HepG2 (cell line): ENCODE measurements at regions not wholly inside any gene's neighbourhood (a gene's known extent, or its start where the extent isn't known, plus 50 kb on each side); places are given as distances from the start of the nearest gene placed in this dataset.

Source experiments
- FOXJ3 ChIP-seq: sonication (generic); formaldehyde crosslinking; IDR thresholded peaks from 2 replicates; pipeline ENCODE4 v1.4.0; 2020; ENCODE audit warnings: missing genetic modification reagents, mild to moderate bottlenecking, borderline replicate concordance
- GTF3A ChIP-seq: sonication (generic); formaldehyde crosslinking; conservative IDR thresholded peaks from 2 replicates; pipeline ENCODE4 v1.4.0; 2020; ENCODE audit warnings: mild to moderate bottlenecking, missing genetic modification reagents
- HMG20A ChIP-seq: IDR thresholded peaks from 2 replicates; pipeline ENCODE4 v1.6.1; 2016; ENCODE audit warnings: borderline replicate concordance
- MLLT10 ChIP-seq: sonication (generic); formaldehyde crosslinking; IDR thresholded peaks from 2 replicates; pipeline ENCODE4 v1.4.0; 2020; ENCODE audit warnings: missing genetic modification reagents
- POGZ ChIP-seq: sonication (generic); formaldehyde crosslinking; IDR thresholded peaks from 2 replicates; pipeline ENCODE4 v1.4.0; 2020; ENCODE audit warnings: mild to moderate bottlenecking, missing genetic modification reagents
- PPARG ChIP-seq: conservative IDR thresholded peaks from 2 replicates; pipeline ENCODE4 v1.6.1; 2016; ENCODE audit warnings: missing biosample characterization, missing genetic modification reagents
- RBM22 ChIP-seq: fragments of 200-400 bp; formaldehyde crosslinking; optimal IDR thresholded peaks from 2 replicates; pipeline ENCODE3; 2017; ENCODE audit warnings: mild to moderate bottlenecking, low read length, moderate library complexity
- SAFB2 ChIP-seq: sonication (generic); formaldehyde crosslinking; IDR thresholded peaks from 2 replicates; pipeline ENCODE4 v1.5.1; 2020; ENCODE audit warnings: missing genetic modification reagents, low read depth, mild to moderate bottlenecking, borderline replicate concordance
- SYNCRIP ChIP-seq: fragments of 200-400 bp; formaldehyde crosslinking; IDR thresholded peaks from 2 replicates; pipeline ENCODE4 v1.6.1; 2018; ENCODE audit warnings: mild to moderate bottlenecking, low read depth, low read length; ENCODE audit not compliant: insufficient read depth
- TP53 ChIP-seq: sonication (generic); formaldehyde crosslinking; conservative IDR thresholded peaks from 2 replicates; pipeline ENCODE4 v1.4.0; 2020; ENCODE audit warnings: missing genetic modification reagents
- ZNF232 ChIP-seq: sonication (generic); formaldehyde crosslinking; IDR thresholded peaks from 2 replicates; pipeline ENCODE4 v1.4.0; 2020; ENCODE audit warnings: missing genetic modification reagents, borderline replicate concordance
- ZNF260 ChIP-seq: sonication (generic); formaldehyde crosslinking; IDR thresholded peaks from 2 replicates; pipeline ENCODE4 v1.4.0; 2020; ENCODE audit warnings: missing genetic modification reagents, low read depth, mild to moderate bottlenecking, borderline replicate concordance
- ZNF329 ChIP-seq: sonication (generic); formaldehyde crosslinking; IDR thresholded peaks from 2 replicates; pipeline ENCODE4 v1.9.0; 2021; ENCODE audit warnings: low read depth, mild to moderate bottlenecking, missing genetic modification reagents
- ZNF33A ChIP-seq: sonication (generic); formaldehyde crosslinking; IDR thresholded peaks from 2 replicates; pipeline ENCODE4 v1.5.1; 2020; ENCODE audit warnings: missing genetic modification reagents, mild to moderate bottlenecking, moderate library complexity, borderline replicate concordance
- ZNF589 ChIP-seq: sonication (generic); formaldehyde crosslinking; conservative IDR thresholded peaks from 2 replicates; pipeline ENCODE4 v1.8.0; 2022; ENCODE audit warnings: mild to moderate bottlenecking, moderate library complexity, missing genetic modification reagents
- ZNF772 ChIP-seq: sonication (generic); formaldehyde crosslinking; IDR thresholded peaks from 2 replicates; pipeline ENCODE4 v1.5.0; 2020; ENCODE audit warnings: mild to moderate bottlenecking, missing genetic modification reagents
- TF ChIP-seq, protein P1 (sequence below): sonication (generic); formaldehyde crosslinking; IDR thresholded peaks from 2 replicates; pipeline ENCODE4 v1.4.0; 2020; ENCODE audit warnings: missing genetic modification reagents, borderline replicate concordance
- TF ChIP-seq, protein P2 (sequence below): sonication (generic); formaldehyde crosslinking; IDR thresholded peaks from 2 replicates; pipeline ENCODE4 v1.5.0; 2020; ENCODE audit warnings: mild to moderate bottlenecking, low read depth, missing genetic modification reagents, borderline replicate concordance
- TF ChIP-seq, protein P3 (sequence below): sonication (generic); formaldehyde crosslinking; IDR thresholded peaks from 2 replicates; pipeline ENCODE4 v1.4.0; 2020; ENCODE audit warnings: missing genetic modification reagents
- TF ChIP-seq, protein P4 (sequence below): sonication (generic); formaldehyde crosslinking; IDR thresholded peaks from 2 replicates; pipeline ENCODE4 v1.4.0; 2020; ENCODE audit warnings: mild to moderate bottlenecking, missing genetic modification reagents
- TF ChIP-seq, protein P5 (sequence below): sonication (generic); formaldehyde crosslinking; IDR thresholded peaks from 2 replicates; pipeline ENCODE4 v1.4.0; 2020; ENCODE audit warnings: missing genetic modification reagents; ENCODE audit errors: not compliant biosample characterization

DNA sequence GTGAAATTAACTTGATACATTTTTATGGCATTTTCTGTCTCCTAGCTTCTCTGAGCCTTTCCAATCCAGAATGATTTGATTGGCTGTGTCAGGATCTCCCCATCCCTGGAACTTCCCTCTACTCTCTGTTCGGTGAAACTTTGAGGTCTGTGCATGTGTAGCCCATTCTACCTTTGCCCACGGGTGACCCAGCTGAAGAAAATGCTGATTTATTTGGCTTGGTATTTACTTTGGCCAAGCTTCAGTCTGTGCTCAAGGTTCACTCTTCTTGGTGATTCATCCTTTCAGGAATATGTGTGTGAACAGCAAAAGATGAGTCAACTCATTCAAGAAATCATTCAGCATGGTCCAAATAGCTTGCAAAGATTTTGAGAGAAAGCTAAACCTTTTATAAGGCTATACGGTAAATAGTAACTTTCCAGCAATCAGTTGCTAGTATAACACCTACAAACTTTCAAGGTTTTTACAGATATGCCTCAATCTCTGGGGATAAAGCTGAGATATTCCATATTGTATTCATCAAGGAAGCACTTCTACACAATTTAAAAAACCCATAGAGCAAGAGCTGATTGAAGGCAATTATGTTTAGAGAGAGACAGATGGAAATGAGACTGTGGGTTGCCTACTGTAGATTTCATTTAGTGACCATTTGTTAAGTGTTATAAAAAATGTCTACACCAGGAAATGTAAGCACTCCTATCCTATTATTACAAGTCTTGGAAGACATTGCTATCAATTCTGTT lies 233.9 kb upstream of the CXXC4 start (continued):
- TF ChIP-seq, protein P1, sequence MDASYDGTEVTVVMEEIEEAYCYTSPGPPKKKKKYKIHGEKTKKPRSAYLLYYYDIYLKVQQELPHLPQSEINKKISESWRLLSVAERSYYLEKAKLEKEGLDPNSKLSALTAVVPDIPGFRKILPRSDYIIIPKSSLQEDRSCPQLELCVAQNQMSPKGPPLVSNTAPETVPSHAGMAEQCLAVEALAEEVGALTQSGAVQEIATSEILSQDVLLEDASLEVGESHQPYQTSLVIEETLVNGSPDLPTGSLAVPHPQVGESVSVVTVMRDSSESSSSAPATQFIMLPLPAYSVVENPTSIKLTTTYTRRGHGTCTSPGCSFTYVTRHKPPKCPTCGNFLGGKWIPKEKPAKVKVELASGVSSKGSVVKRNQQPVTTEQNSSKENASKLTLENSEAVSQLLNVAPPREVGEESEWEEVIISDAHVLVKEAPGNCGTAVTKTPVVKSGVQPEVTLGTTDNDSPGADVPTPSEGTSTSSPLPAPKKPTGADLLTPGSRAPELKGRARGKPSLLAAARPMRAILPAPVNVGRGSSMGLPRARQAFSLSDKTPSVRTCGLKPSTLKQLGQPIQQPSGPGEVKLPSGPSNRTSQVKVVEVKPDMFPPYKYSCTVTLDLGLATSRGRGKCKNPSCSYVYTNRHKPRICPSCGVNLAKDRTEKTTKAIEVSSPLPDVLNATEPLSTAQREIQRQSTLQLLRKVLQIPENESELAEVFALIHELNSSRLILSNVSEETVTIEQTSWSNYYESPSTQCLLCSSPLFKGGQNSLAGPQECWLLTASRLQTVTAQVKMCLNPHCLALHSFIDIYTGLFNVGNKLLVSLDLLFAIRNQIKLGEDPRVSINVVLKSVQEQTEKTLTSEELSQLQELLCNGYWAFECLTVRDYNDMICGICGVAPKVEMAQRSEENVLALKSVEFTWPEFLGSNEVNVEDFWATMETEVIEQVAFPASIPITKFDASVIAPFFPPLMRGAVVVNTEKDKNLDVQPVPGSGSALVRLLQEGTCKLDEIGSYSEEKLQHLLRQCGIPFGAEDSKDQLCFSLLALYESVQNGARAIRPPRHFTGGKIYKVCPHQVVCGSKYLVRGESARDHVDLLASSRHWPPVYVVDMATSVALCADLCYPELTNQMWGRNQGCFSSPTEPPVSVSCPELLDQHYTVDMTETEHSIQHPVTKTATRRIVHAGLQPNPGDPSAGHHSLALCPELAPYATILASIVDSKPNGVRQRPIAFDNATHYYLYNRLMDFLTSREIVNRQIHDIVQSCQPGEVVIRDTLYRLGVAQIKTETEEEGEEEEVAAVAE (CRISPR knock-in tag) = peak; percentile 40; the same call in 1 of the 2 replicates
- TF ChIP-seq ZNF589 (no peak), ZNF772 (CRISPR knock-in tag) (no peak), RBM22 (no peak), MLLT10 (CRISPR knock-in tag) (no peak), GTF3A (no peak), POGZ (CRISPR knock-in tag) (peak; percentile 84), HMG20A (CRISPR knock-in tag) (peak; percentile 92), ZNF329 (CRISPR knock-in tag) (no peak), ZNF232 (no peak), PPARG (CRISPR knock-in tag) (peak; percentile 60; the same call in 1 of the 2 replicates), SAFB2 (CRISPR knock-in tag) (no peak), TP53 (CRISPR knock-in tag) (no peak), SYNCRIP (no peak), ZNF260 (CRISPR knock-in tag) (no peak), ZNF33A (CRISPR knock-in tag) (no peak), FOXJ3 (CRISPR knock-in tag) (no peak)
- TF ChIP-seq, protein P2, sequence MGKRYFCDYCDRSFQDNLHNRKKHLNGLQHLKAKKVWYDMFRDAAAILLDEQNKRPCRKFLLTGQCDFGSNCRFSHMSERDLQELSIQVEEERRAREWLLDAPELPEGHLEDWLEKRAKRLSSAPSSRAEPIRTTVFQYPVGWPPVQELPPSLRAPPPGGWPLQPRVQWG (CRISPR knock-in tag) = no peak
- TF ChIP-seq, protein P3, sequence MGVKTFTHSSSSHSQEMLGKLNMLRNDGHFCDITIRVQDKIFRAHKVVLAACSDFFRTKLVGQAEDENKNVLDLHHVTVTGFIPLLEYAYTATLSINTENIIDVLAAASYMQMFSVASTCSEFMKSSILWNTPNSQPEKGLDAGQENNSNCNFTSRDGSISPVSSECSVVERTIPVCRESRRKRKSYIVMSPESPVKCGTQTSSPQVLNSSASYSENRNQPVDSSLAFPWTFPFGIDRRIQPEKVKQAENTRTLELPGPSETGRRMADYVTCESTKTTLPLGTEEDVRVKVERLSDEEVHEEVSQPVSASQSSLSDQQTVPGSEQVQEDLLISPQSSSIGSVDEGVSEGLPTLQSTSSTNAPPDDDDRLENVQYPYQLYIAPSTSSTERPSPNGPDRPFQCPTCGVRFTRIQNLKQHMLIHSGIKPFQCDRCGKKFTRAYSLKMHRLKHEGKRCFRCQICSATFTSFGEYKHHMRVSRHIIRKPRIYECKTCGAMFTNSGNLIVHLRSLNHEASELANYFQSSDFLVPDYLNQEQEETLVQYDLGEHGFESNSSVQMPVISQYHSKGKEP = no peak
- TF ChIP-seq, protein P4, sequence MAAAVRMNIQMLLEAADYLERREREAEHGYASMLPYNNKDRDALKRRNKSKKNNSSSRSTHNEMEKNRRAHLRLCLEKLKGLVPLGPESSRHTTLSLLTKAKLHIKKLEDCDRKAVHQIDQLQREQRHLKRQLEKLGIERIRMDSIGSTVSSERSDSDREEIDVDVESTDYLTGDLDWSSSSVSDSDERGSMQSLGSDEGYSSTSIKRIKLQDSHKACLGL (CRISPR knock-in tag) = no peak
- TF ChIP-seq, protein P5, sequence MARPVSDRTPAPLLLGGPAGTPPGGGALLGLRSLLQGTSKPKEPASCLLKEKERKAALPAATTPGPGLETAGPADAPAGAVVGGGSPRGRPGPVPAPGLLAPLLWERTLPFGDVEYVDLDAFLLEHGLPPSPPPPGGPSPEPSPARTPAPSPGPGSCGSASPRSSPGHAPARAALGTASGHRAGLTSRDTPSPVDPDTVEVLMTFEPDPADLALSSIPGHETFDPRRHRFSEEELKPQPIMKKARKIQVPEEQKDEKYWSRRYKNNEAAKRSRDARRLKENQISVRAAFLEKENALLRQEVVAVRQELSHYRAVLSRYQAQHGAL = no peak
